Pancreas (tissue), 10 donors: ENCODE measurements at regions not wholly inside any gene's neighbourhood (a gene's known extent, or its start where the extent isn't known, plus 50 kb on each side); places are given as distances from the start of the nearest gene placed in this dataset.

Experiments used
- ATAC-seq, 4 donors: fragments of 200-7000 bp; cut with Tn5 transposase; one replicate each; pipeline versions ENCODE4 v1.8.0 to v1.9.1; 2020; ENCODE audit warnings: mild to moderate bottlenecking in 4 of 4, moderate library complexity in 4 of 4
- DNase-seq, 6 donors: peaks; one replicate each; pipeline ENCODE4 v3.0.0-alpha.2; 2020
- FAIRE-seq: peaks from 2 replicates; lab custom pipeline; 2012; peaks lifted over from hg19 to GRCh38; lab: Jason Lieb, UNC
- H3K27ac ChIP-seq, 4 donors: fragments of 200-600 bp; sonication (generic); 1 replicate in 3 of 4; 2 replicates in 1 of 4; pipeline versions ENCODE4 v1.5.0 to v1.8.0; 2020
- H3K27me3 ChIP-seq, 4 donors: fragments of 200-600 bp; one replicate each; pipeline ENCODE4 v1.8.0; 2021
- H3K36me3 ChIP-seq, 3 donors: fragments of 200-600 bp; sonication (generic) in 1 of 3; one replicate each; pipeline versions ENCODE4 v1.5.0 to v1.8.0; 2020 to 2021
- H3K4me1 ChIP-seq, 3 donors: fragments of 200-600 bp; one replicate each; pipeline ENCODE4 v1.8.0; 2021
- H3K4me3 ChIP-seq, 4 donors: fragments of 200-600 bp; sonication (generic) in 2 of 4; one replicate each; pipeline versions ENCODE4 v1.5.0 to v1.8.0; 2020 to 2021
- H3K9me3 ChIP-seq, 4 donors: fragments of 200-600 bp; one replicate each; pipeline ENCODE4 v1.8.0; 2021
- CTCF ChIP-seq, 4 donors: fragments of 200-600 bp; sonication (generic) in 3 of 4; IDR thresholded peaks; one replicate each; pipeline versions ENCODE4 v1.5.0 to v1.8.0; 2021; ENCODE audit warnings: antibody characterized with exemption in 4 of 4
- WGBS, 2 donors: extraction: QIAGEN DNeasy Blood & Tissue Kit; methylation state at CpG; one replicate each; pipeline ENCODE4 v1.1.7; 2013; 5-methylcytosine and 5-hydroxymethylcytosine counted together
- intact Hi-C, 3 donors: fragments of 100-400 bp; cut with DNase I; formaldehyde crosslinking; loops; one replicate each; pipeline versions ENCODE4 v1.11.1 to v1.14.2; 2022
- donor health status: healthy with polysubstance abuse.
- donor health status: DM: no; HTN: no; CAD: no; lungs with moderate emphysema.
- donor health status: DM: no; HTN: no; CAD: no.
- donor health status: control.
- donor health status: control.
- donor health status: Bipolar disorder and iron deficiency.
- donor health status: DM: yes; HTN: yes; CAD: no.
- donor health status: DM: no; HTN: no; CAD: no.
- donor health status: DM: no; HTN: no; CAD: no.
- donor health status: DM: yes; HTN: yes; CAD: no.

- H3K9me3 ChIP-seq = no peaks in the 10 kb centered on the region
- no peak for FAIRE-seq
- ATAC-seq = no peak
- TF ChIP-seq CTCF (IDR thresholded peaks at IDR 0.05) = no peak
- H3K36me3 ChIP-seq = no peaks in the 10 kb centered on the region
- H3K27me3 ChIP-seq = no peaks in the 10 kb centered on the region
- intact Hi-C loops = no loop called here
- WGBS, 2 donors = 88 to 89% methylated on average over 3 of the region's 3 CpGs
- DNase-seq = no peak
- no peak overlapping the region for H3K4me3 ChIP-seq
- no peak overlapping the region for H3K27ac ChIP-seq
- H3K4me1 ChIP-seq = no peaks in the 10 kb centered on the region
These were observed 133.8 kb upstream of the ZBTB40 start for GRCh38 chr1:22317920-22318243.

- H3K4me1 ChIP-seq = no peaks in the 10 kb centered on the region
- WGBS, 2 donors = 45 to 49% methylated on average over 24 of the region's 24 CpGs
- peak in 1 of 6 donors; percentile 20 for DNase-seq
- intact Hi-C loops = no loop called here
- no peaks in the 10 kb centered on the region for H3K36me3 ChIP-seq
- H3K27me3 ChIP-seq = no peaks in the 10 kb centered on the region
- FAIRE-seq = no peak
- H3K4me3 ChIP-seq = no peak overlapping the region
- no peak overlapping the region for H3K27ac ChIP-seq
- no peaks in the 10 kb centered on the region for H3K9me3 ChIP-seq
- peak in 3 of 4 donors; percentile 36 to 84 (median 80) for ATAC-seq
- TF ChIP-seq CTCF (IDR thresholded peaks at IDR 0.05) = no peak
These were observed 133.2 kb upstream of the ZBTB40 start for GRCh38 chr1:22318279-22318981.

- Histone ChIP-seq H3K4me3 (no peak overlapping the region), H3K36me3 (no peaks in the 10 kb centered on the region), H3K27me3 (no peaks in the 10 kb centered on the region), H3K9me3 (no peaks in the 10 kb centered on the region), H3K4me1 (no peaks in the 10 kb centered on the region), H3K27ac (no peak overlapping the region)
- FAIRE-seq (no peak), ATAC-seq (no peak), DNase-seq (no peak)
- intact Hi-C loops = no loop called here
- no peak for TF ChIP-seq CTCF (IDR thresholded peaks at IDR 0.05)
- 85 to 93% methylated on average over 5 of the region's 5 CpGs for WGBS, 2 donors
These were observed 132.0 kb upstream of the ZBTB40 start for GRCh38 chr1:22319608-22320007.

GRCh38 chr1:22320587-22321344 lies 130.9 kb upstream of the ZBTB40 start:
- 60 to 65% methylated on average over 9 of the region's 9 CpGs for WGBS, 2 donors
- Histone ChIP-seq H3K36me3 (no peaks in the 10 kb centered on the region), H3K9me3 (no peaks in the 10 kb centered on the region), H3K4me3 (no peak overlapping the region), H3K4me1 (no peaks in the 10 kb centered on the region), H3K27me3 (no peaks in the 10 kb centered on the region), H3K27ac (no peak overlapping the region)
- FAIRE-seq (no peak), ATAC-seq (no peak), DNase-seq (no peak)
- intact Hi-C loops = no loop called here
- TF ChIP-seq CTCF (IDR thresholded peaks at IDR 0.05) = no peak

GRCh38 chr1:22321917-22322316 lies 129.7 kb upstream of the ZBTB40 start:
- no peak for TF ChIP-seq CTCF (IDR thresholded peaks at IDR 0.05)
- Histone ChIP-seq H3K4me1 (no peaks in the 10 kb centered on the region), H3K27ac (no peak overlapping the region), H3K4me3 (no peak overlapping the region), H3K9me3 (no peaks in the 10 kb centered on the region), H3K27me3 (no peaks in the 10 kb centered on the region), H3K36me3 (no peaks in the 10 kb centered on the region)
- 92 to 94% methylated on average over 4 of the region's 4 CpGs for WGBS, 2 donors
- intact Hi-C loops = no loop called here
- FAIRE-seq = no peak
- DNase-seq = peak in 1 of 6 donors; percentile 35
- no peak for ATAC-seq
